ENCODE measurements at regions not wholly inside any gene's neighbourhood (a gene's known extent, or its start where the extent isn't known, plus 50 kb on each side); places are given as distances from the start of the nearest gene placed in this dataset.
"Not testable (repeated sequence)": the region's sequence is repeated elsewhere in the genome, so short reads cannot be mapped to it uniquely, and the experiment has no call there.

GRCh38 chr1:189141056-189141455, 1336.6 kb downstream of the BRINP3 start:
- no peak for DNase-seq (ENCODE audit: low read depth)

GRCh38 chr1:189149547-189150375, 1327.9 kb downstream of the BRINP3 start:
- no peak for DNase-seq (ENCODE audit: low read depth)

GRCh38 chr1:189150624-189151023, 1327.0 kb downstream of the BRINP3 start:
- DNase-seq (ENCODE audit: low read depth), result no peak

GRCh38 chr1:189151361-189151760, 1326.3 kb downstream of the BRINP3 start:
- DNase-seq (ENCODE audit: low read depth), result no peak

GRCh38 chr1:189152685-189153084, 1325.0 kb downstream of the BRINP3 start:
- no peak for DNase-seq (ENCODE audit: low read depth)

- no peak for DNase-seq (ENCODE audit: low read depth)
Measured at GRCh38 chr1:189158155-189158554, 1319.5 kb downstream of the BRINP3 start.

- no peak for DNase-seq (ENCODE audit: low read depth)
Measured at GRCh38 chr1:189175889-189176288, 1301.8 kb downstream of the BRINP3 start.

- DNase-seq (ENCODE audit: low read depth), result no peak
Measured at GRCh38 chr1:189180057-189180456, 1297.6 kb downstream of the BRINP3 start.

GRCh38 chr1:189185097-189185496, 1292.6 kb downstream of the BRINP3 start:
- DNase-seq (ENCODE audit: low read depth), result no peak

GRCh38 chr1:189192741-189193520, 1284.7 kb downstream of the BRINP3 start:
- no peak for DNase-seq (ENCODE audit: low read depth)

GRCh38 chr1:189205863-189206262, 1271.8 kb downstream of the BRINP3 start:
- DNase-seq (ENCODE audit: low read depth), result no peak

GRCh38 chr1:189206617-189207016, 1271.0 kb downstream of the BRINP3 start:
- no peak for DNase-seq (ENCODE audit: low read depth)

GRCh38 chr1:189211742-189212141, 1265.9 kb downstream of the BRINP3 start:
- DNase-seq (ENCODE audit: low read depth), result peak; percentile 37

GRCh38 chr1:189212606-189213005, 1265.1 kb downstream of the BRINP3 start:
- no peak for DNase-seq (ENCODE audit: low read depth)

- no peak for DNase-seq (ENCODE audit: low read depth)
Measured at GRCh38 chr1:189216886-189217285, 1260.8 kb downstream of the BRINP3 start.

- no peak for DNase-seq (ENCODE audit: low read depth)
Measured at GRCh38 chr1:189217646-189218045, 1260.0 kb downstream of the BRINP3 start.

GRCh38 chr1:189220750-189221149, 1256.9 kb downstream of the BRINP3 start:
- DNase-seq (ENCODE audit: low read depth), result no peak

GRCh38 chr1:189225794-189226145, 1251.9 kb downstream of the BRINP3 start:
- DNase-seq (ENCODE audit: low read depth), result not testable (repeated sequence)

- DNase-seq (ENCODE audit: low read depth), result no peak
Measured at GRCh38 chr1:189226779-189227178, 1250.9 kb downstream of the BRINP3 start.

- DNase-seq (ENCODE audit: low read depth), result no peak
Measured at GRCh38 chr1:189237008-189237407, 1240.7 kb downstream of the BRINP3 start.

GRCh38 chr1:189253601-189254350, 1223.9 kb downstream of the BRINP3 start:
- no peak for DNase-seq (ENCODE audit: low read depth)

GRCh38 chr1:189261128-189261527, 1216.5 kb downstream of the BRINP3 start:
- not testable (repeated sequence) for DNase-seq (ENCODE audit: low read depth)

All from HT1080 (cell line).